Loucy (cell line): ENCODE measurements at regions not wholly inside any gene's neighbourhood (a gene's known extent, or its start where the extent isn't known, plus 50 kb on each side); places are given as distances from the start of the nearest gene placed in this dataset.

Source experiments
- H2AFZ ChIP-seq: fragments of 200-600 bp; sonication (generic); 2 replicates; pipeline ENCODE4 v1.6.0; 2016; ENCODE audit warnings: antibody characterized with exemption, mild to moderate bottlenecking, low read length, moderate library complexity
- H3F3A ChIP-seq: fragments of 200-600 bp; 2 replicates; pipeline ENCODE4 v1.6.0; 2016; ENCODE audit warnings: antibody characterized with exemption, low read depth, mild to moderate bottlenecking
- H3K27me3 ChIP-seq: fragments of 200-600 bp; sonication (generic); 2 replicates; pipeline ENCODE4 v1.6.1; 2014; ENCODE audit warnings: low read length, mild to moderate bottlenecking; ENCODE audit not compliant: insufficient read depth, poor library complexity, severe bottlenecking
- H3K36me3 ChIP-seq: fragments of 200-600 bp; sonication (generic); 2 replicates; pipeline ENCODE4 v1.6.1; 2016; ENCODE audit warnings: low read length; ENCODE audit not compliant: insufficient read depth
- H3K4me1 ChIP-seq: fragments of 200-600 bp; sonication (generic); 2 replicates; pipeline ENCODE4 v1.5.1; 2014; ENCODE audit warnings: low read length, mild to moderate bottlenecking; ENCODE audit not compliant: insufficient read depth, poor library complexity, severe bottlenecking
- H3K4me2 ChIP-seq: fragments of 200-600 bp; sonication (generic); 2 replicates; pipeline ENCODE4 v1.6.0; 2014; ENCODE audit warnings: antibody characterized with exemption, low read length, low read depth, mild to moderate bottlenecking; ENCODE audit not compliant: poor library complexity, severe bottlenecking
- H3K4me3 ChIP-seq: fragments of 200-600 bp; sonication (generic); 2 replicates; pipeline ENCODE4 v1.5.1; 2014; ENCODE audit warnings: low read length, mild to moderate bottlenecking, mixed read lengths; ENCODE audit not compliant: poor library complexity, severe bottlenecking
- H3K79me2 ChIP-seq: fragments of 200-600 bp; sonication (generic); 2 replicates; pipeline ENCODE4 v1.6.1; 2014; ENCODE audit warnings: low read length; ENCODE audit not compliant: insufficient read depth
- H3K9ac ChIP-seq: fragments of 200-600 bp; sonication (generic); 2 replicates; pipeline ENCODE4 v1.6.0; 2014; ENCODE audit warnings: mild to moderate bottlenecking, low read depth, low read length, moderate library complexity; ENCODE audit not compliant: poor library complexity, severe bottlenecking
- H3K9me2 ChIP-seq: fragments of 200-600 bp; sonication (generic); replicated peaks from 2 replicates; pipeline ENCODE4 v1.6.1; 2016; ENCODE audit warnings: low read depth, low read length, mixed read lengths
- H3K9me3 ChIP-seq: fragments of 200-600 bp; sonication (generic); 2 replicates; pipeline ENCODE4 v1.6.1; 2014; ENCODE audit warnings: mild to moderate bottlenecking, antibody characterized with exemption, low read length, low read depth; ENCODE audit not compliant: insufficient read depth
- H4K20me1 ChIP-seq: fragments of 200-600 bp; sonication (generic); 2 replicates; pipeline ENCODE4 v1.6.0; 2014; ENCODE audit warnings: antibody characterized with exemption, low read length, mild to moderate bottlenecking; ENCODE audit not compliant: insufficient read depth, poor library complexity, severe bottlenecking
- EZH2phosphoT487 ChIP-seq: fragments of 200-600 bp; IDR thresholded peaks from 2 replicates; pipeline ENCODE4 v1.6.1; 2018; ENCODE audit warnings: antibody characterized with exemption, mild to moderate bottlenecking, moderate library complexity, borderline replicate concordance
- TF ChIP-seq, protein P1 (sequence below): fragments of 200-600 bp; sonication (generic); conservative IDR thresholded peaks from 2 replicates; pipeline ENCODE4 v1.5.1; 2014; ENCODE audit warnings: mild to moderate bottlenecking, antibody characterized with exemption, low read length

- Histone ChIP-seq H3K4me1 (no peaks in the 10 kb centered on the region), H3K4me2 (no peak overlapping the region), H3K9ac (no peak overlapping the region), H3K9me3 (no peaks in the 10 kb centered on the region), H3K27me3 (no peaks in the 10 kb centered on the region), H3K36me3 (no peaks in the 10 kb centered on the region), H3K9me2 (no peaks in the 10 kb centered on the region), H2AFZ (no peak overlapping the region), H4K20me1 (no peaks in the 10 kb centered on the region), H3F3A (no peaks in the 10 kb centered on the region), H3K79me2 (no peaks in the 10 kb centered on the region), H3K4me3 (no peak overlapping the region)
- TF ChIP-seq EZH2phosphoT487: no peak
- TF ChIP-seq, protein P1, sequence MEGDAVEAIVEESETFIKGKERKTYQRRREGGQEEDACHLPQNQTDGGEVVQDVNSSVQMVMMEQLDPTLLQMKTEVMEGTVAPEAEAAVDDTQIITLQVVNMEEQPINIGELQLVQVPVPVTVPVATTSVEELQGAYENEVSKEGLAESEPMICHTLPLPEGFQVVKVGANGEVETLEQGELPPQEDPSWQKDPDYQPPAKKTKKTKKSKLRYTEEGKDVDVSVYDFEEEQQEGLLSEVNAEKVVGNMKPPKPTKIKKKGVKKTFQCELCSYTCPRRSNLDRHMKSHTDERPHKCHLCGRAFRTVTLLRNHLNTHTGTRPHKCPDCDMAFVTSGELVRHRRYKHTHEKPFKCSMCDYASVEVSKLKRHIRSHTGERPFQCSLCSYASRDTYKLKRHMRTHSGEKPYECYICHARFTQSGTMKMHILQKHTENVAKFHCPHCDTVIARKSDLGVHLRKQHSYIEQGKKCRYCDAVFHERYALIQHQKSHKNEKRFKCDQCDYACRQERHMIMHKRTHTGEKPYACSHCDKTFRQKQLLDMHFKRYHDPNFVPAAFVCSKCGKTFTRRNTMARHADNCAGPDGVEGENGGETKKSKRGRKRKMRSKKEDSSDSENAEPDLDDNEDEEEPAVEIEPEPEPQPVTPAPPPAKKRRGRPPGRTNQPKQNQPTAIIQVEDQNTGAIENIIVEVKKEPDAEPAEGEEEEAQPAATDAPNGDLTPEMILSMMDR: no peak
Observed at GRCh38 chr4:103928370-103928769, 208.6 kb upstream of the TACR3 start.

DNA sequence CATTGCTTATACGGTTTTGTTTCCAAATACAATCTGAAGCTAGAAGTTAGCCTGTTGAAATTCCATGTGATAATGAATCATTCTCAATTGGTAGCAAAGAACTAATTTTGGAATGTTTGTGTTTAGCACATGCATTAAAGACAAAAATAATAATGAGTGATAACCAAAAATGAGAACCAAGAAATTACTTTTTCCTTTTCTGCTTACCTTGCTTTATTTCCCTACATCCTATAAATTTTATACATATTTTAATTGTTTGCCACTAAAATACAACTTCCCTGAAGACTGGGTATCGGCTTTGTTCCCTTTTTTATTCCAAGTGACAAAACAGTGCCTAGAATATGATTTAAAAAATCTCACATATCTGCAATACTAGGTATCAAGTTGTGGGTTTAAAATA lies 203.8 kb upstream of the TACR3 start:
- H3K36me3 ChIP-seq: no peaks in the 10 kb centered on the region
- H2AFZ ChIP-seq: no peak overlapping the region
- H4K20me1 ChIP-seq: no peaks in the 10 kb centered on the region
- H3K27me3 ChIP-seq: no peaks in the 10 kb centered on the region
- H3K79me2 ChIP-seq: no peaks in the 10 kb centered on the region
- no peak overlapping the region for H3K4me3 ChIP-seq
- H3F3A ChIP-seq: no peaks in the 10 kb centered on the region
- no peaks in the 10 kb centered on the region for H3K9me2 ChIP-seq
- TF ChIP-seq, protein P1: no peak
- no peak for TF ChIP-seq EZH2phosphoT487
- H3K9ac ChIP-seq: no peak overlapping the region
- H3K4me2 ChIP-seq: no peak overlapping the region
- H3K9me3 ChIP-seq: no peaks in the 10 kb centered on the region
- H3K4me1 ChIP-seq: no peaks in the 10 kb centered on the region

DNA sequence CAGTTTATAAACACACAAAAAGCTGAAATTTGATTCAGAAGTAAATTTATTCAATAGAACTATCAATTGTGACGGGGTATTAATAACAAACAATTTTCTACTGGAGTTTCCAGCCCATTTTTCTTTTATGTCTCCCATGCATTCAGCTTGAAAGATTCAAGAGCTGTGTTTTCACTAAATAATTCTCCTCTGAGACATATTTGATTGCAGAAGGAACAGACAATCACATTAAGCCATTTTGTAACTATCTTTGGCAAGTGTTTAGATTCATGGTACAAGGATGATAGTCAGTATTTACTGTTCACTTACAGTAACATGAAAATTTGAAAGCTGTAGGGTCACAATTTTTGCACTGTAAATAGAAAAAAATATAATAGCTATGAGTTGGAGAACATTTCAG lies 198.4 kb upstream of the TACR3 start:
- no peaks in the 10 kb centered on the region for H3F3A ChIP-seq
- no peaks in the 10 kb centered on the region for H3K79me2 ChIP-seq
- H3K27me3 ChIP-seq: no peaks in the 10 kb centered on the region
- H4K20me1 ChIP-seq: no peaks in the 10 kb centered on the region
- H3K36me3 ChIP-seq: no peaks in the 10 kb centered on the region
- TF ChIP-seq, protein P1: no peak
- no peak for TF ChIP-seq EZH2phosphoT487
- H3K9me2 ChIP-seq: no peaks in the 10 kb centered on the region
- H3K4me1 ChIP-seq: no peaks in the 10 kb centered on the region
- no peak overlapping the region for H2AFZ ChIP-seq
- H3K9me3 ChIP-seq: no peaks in the 10 kb centered on the region
- no peak overlapping the region for H3K4me3 ChIP-seq
- no peak overlapping the region for H3K9ac ChIP-seq
- H3K4me2 ChIP-seq: no peak overlapping the region
